ENCODE measurements at regions not wholly inside any gene's neighbourhood (a gene's known extent, or its start where the extent isn't known, plus 50 kb on each side); places are given as distances from the start of the nearest gene placed in this dataset.

DNA sequence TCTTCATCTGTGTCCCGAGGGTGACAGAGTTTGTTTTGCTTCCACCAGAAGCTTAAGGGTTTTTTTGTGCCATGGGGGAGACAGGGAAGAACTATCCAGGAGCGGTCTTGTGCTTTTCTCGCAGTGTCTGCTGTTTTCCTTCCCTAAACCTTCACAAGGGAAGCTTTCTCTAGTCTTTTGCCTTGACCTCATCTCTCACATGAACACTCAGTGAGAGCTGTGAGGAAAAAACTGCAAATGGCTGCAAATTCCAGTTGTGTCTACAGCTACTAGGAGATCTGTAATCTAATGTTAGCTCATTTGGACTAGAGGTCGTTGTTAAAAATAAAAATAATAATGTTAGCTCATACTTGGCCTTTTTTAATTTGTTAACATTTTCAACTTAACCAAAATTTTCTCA, 264.7 kb upstream of the SESN3 start:
- Histone ChIP-seq H3K4me1 (ENCODE audit: insufficient read depth, low read length) (no peaks in the 10 kb centered on the region), H3K9ac (ENCODE audit: low read depth, low read length) (no peak overlapping the region), H2AFZ (ENCODE audit: low read depth, low read length) (no peak overlapping the region), H3K79me2 (ENCODE audit: insufficient read depth, low read length) (no peaks in the 10 kb centered on the region), H3K9me3 (ENCODE audit: insufficient read depth, low read length, severe bottlenecking) (no peaks in the 10 kb centered on the region), H4K20me1 (ENCODE audit: insufficient read depth, low read length) (no peaks in the 10 kb centered on the region), H3K27ac (ENCODE audit: low read length) (no peak overlapping the region), H3K36me3 (ENCODE audit: insufficient read depth, low read length) (no peaks in the 10 kb centered on the region), H3K4me2 (ENCODE audit: insufficient read depth, low read length) (no peak overlapping the region), H3K27me3 (ENCODE audit: insufficient read depth, low read length, poor library complexity) (no peaks in the 10 kb centered on the region), H3K4me3 (ENCODE audit: low read depth in 1 of 2, low read length in 2 of 2) (no peak overlapping the region)
- TF ChIP-seq, protein P1, sequence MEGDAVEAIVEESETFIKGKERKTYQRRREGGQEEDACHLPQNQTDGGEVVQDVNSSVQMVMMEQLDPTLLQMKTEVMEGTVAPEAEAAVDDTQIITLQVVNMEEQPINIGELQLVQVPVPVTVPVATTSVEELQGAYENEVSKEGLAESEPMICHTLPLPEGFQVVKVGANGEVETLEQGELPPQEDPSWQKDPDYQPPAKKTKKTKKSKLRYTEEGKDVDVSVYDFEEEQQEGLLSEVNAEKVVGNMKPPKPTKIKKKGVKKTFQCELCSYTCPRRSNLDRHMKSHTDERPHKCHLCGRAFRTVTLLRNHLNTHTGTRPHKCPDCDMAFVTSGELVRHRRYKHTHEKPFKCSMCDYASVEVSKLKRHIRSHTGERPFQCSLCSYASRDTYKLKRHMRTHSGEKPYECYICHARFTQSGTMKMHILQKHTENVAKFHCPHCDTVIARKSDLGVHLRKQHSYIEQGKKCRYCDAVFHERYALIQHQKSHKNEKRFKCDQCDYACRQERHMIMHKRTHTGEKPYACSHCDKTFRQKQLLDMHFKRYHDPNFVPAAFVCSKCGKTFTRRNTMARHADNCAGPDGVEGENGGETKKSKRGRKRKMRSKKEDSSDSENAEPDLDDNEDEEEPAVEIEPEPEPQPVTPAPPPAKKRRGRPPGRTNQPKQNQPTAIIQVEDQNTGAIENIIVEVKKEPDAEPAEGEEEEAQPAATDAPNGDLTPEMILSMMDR (IDR thresholded peaks at IDR 0.05; ENCODE audit: borderline replicate concordance, extremely low read depth, low read length, poor library complexity, severe bottlenecking) = no peak
- TF ChIP-seq EZH2 (IDR thresholded peaks at IDR 0.05; ENCODE audit: borderline replicate concordance, low read depth, low read length, severe bottlenecking) = no peak
- ATAC-seq (ENCODE audit: insufficient read depth, low read depth) (no peak), DNase-seq (no peak)

DNA sequence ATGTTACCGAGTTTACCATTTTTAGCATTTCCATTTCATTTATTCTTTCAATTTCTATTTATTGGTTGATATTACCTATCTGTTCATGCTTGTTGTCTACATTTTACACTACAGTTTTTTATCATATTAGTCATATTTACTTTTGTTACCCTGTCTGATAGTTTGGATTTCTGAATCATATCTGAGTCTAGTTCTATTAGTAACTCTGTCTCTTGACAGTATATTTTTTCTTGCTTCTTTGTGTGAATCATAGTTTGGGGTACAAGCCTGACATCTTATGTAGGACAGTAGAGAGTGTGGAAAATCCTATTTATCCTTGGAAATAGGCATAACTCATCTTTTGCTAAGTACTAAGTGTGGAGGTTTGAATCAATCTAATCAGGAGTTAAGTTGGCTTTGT, 263.9 kb upstream of the SESN3 start:
- no peak for ATAC-seq (ENCODE audit: insufficient read depth, low read depth)
- H3K27me3 ChIP-seq (ENCODE audit: insufficient read depth, low read length, poor library complexity) = no peaks in the 10 kb centered on the region
- no peak overlapping the region for H3K4me3 ChIP-seq (ENCODE audit: low read depth in 1 of 2, low read length in 2 of 2)
- H3K9ac ChIP-seq (ENCODE audit: low read depth, low read length) = no peak overlapping the region
- no peaks in the 10 kb centered on the region for H3K4me1 ChIP-seq (ENCODE audit: insufficient read depth, low read length)
- DNase-seq = no peak
- no peaks in the 10 kb centered on the region for H4K20me1 ChIP-seq (ENCODE audit: insufficient read depth, low read length)
- no peaks in the 10 kb centered on the region for H3K36me3 ChIP-seq (ENCODE audit: insufficient read depth, low read length)
- TF ChIP-seq, protein P1 (IDR thresholded peaks at IDR 0.05; ENCODE audit: borderline replicate concordance, extremely low read depth, low read length, poor library complexity, severe bottlenecking) = no peak
- no peak for TF ChIP-seq EZH2 (IDR thresholded peaks at IDR 0.05; ENCODE audit: borderline replicate concordance, low read depth, low read length, severe bottlenecking)
- H3K79me2 ChIP-seq (ENCODE audit: insufficient read depth, low read length) = no peaks in the 10 kb centered on the region
- no peak overlapping the region for H2AFZ ChIP-seq (ENCODE audit: low read depth, low read length)
- H3K9me3 ChIP-seq (ENCODE audit: insufficient read depth, low read length, severe bottlenecking) = no peaks in the 10 kb centered on the region
- H3K4me2 ChIP-seq (ENCODE audit: insufficient read depth, low read length) = no peak overlapping the region
- H3K27ac ChIP-seq (ENCODE audit: low read length) = no peak overlapping the region

DNA sequence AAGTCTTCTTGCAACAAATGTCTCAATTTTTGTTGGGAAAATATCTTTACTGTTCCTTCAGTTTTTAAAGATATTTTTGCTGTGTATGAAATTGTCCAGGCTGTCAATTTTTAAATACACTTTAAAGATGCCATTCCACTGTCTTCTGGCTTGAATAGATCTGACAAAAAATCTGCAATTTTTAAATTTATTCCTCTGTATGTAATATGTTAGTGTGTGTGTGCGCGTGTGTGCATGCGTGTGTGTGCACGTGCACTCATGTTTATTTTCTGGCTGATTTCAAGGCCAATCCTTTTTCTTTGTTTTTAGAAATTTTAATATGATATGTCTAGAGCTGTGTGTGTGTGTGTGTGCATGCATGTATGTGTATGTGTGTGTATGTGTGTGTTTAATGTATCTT, 263.2 kb upstream of the SESN3 start:
- no peak overlapping the region for H3K9ac ChIP-seq (ENCODE audit: low read depth, low read length)
- H3K36me3 ChIP-seq (ENCODE audit: insufficient read depth, low read length) = no peaks in the 10 kb centered on the region
- H3K9me3 ChIP-seq (ENCODE audit: insufficient read depth, low read length, severe bottlenecking) = no peaks in the 10 kb centered on the region
- no peak overlapping the region for H3K4me2 ChIP-seq (ENCODE audit: insufficient read depth, low read length)
- no peak for TF ChIP-seq EZH2 (IDR thresholded peaks at IDR 0.05; ENCODE audit: borderline replicate concordance, low read depth, low read length, severe bottlenecking)
- TF ChIP-seq, protein P1 (IDR thresholded peaks at IDR 0.05; ENCODE audit: borderline replicate concordance, extremely low read depth, low read length, poor library complexity, severe bottlenecking) = no peak
- no peak for DNase-seq
- no peak overlapping the region for H2AFZ ChIP-seq (ENCODE audit: low read depth, low read length)
- H4K20me1 ChIP-seq (ENCODE audit: insufficient read depth, low read length) = no peaks in the 10 kb centered on the region
- no peak overlapping the region for H3K27ac ChIP-seq (ENCODE audit: low read length)
- H3K4me1 ChIP-seq (ENCODE audit: insufficient read depth, low read length) = no peaks in the 10 kb centered on the region
- H3K4me3 ChIP-seq (ENCODE audit: low read depth in 1 of 2, low read length in 2 of 2) = no peak overlapping the region
- ATAC-seq (ENCODE audit: insufficient read depth, low read depth) = no peak
- H3K27me3 ChIP-seq (ENCODE audit: insufficient read depth, low read length, poor library complexity) = no peaks in the 10 kb centered on the region
- H3K79me2 ChIP-seq (ENCODE audit: insufficient read depth, low read length) = no peaks in the 10 kb centered on the region

DNA sequence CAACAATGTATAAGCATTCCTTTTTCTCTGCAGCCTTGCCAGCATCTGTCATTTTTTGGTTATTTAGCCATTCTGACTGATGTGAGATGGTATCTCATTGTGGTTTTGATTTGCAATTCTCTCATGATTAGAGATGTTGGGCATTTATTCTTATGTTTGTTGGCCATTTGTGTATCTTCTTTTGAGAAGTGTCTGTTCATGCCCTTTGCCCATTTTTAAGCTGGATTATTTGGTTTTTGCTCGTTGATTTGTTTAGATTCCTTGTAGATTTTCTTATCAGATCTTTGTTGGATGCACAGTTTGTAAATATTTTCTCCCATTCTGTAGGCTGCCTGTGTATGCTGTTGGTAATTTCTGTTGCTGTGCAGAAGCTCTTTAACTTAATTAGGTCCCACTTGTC, 259.6 kb upstream of the SESN3 start:
- no peak overlapping the region for H2AFZ ChIP-seq (ENCODE audit: low read depth, low read length)
- H3K4me3 ChIP-seq (ENCODE audit: low read depth in 1 of 2, low read length in 2 of 2) = no peak overlapping the region
- H3K27ac ChIP-seq (ENCODE audit: low read length) = no peak overlapping the region
- no peaks in the 10 kb centered on the region for H3K9me3 ChIP-seq (ENCODE audit: insufficient read depth, low read length, severe bottlenecking)
- TF ChIP-seq EZH2 (IDR thresholded peaks at IDR 0.05; ENCODE audit: borderline replicate concordance, low read depth, low read length, severe bottlenecking) = no peak
- TF ChIP-seq, protein P1 (IDR thresholded peaks at IDR 0.05; ENCODE audit: borderline replicate concordance, extremely low read depth, low read length, poor library complexity, severe bottlenecking) = no peak
- no peaks in the 10 kb centered on the region for H3K79me2 ChIP-seq (ENCODE audit: insufficient read depth, low read length)
- no peaks in the 10 kb centered on the region for H3K36me3 ChIP-seq (ENCODE audit: insufficient read depth, low read length)
- no peak overlapping the region for H3K9ac ChIP-seq (ENCODE audit: low read depth, low read length)
- ATAC-seq (ENCODE audit: insufficient read depth, low read depth) = no peak
- no peak for DNase-seq
- no peaks in the 10 kb centered on the region for H4K20me1 ChIP-seq (ENCODE audit: insufficient read depth, low read length)
- no peak overlapping the region for H3K4me2 ChIP-seq (ENCODE audit: insufficient read depth, low read length)
- H3K4me1 ChIP-seq (ENCODE audit: insufficient read depth, low read length) = no peaks in the 10 kb centered on the region
- H3K27me3 ChIP-seq (ENCODE audit: insufficient read depth, low read length, poor library complexity) = no peaks in the 10 kb centered on the region

Data from DND-41 (cell line).